SK-N-SH (cell line): ENCODE measurements at regions not wholly inside any gene's neighbourhood (a gene's known extent, or its start where the extent isn't known, plus 50 kb on each side); places are given as distances from the start of the nearest gene placed in this dataset.
"Not testable (repeated sequence)": the region's sequence is repeated elsewhere in the genome, so short reads cannot be mapped to it uniquely, and the experiment has no call there.

ENCODE experiments used
- CTCF ChIA-PET: fragments of 300-600, 350-600 bp; formaldehyde crosslinking; extraction: SDS; loops from one replicate; lab custom pipeline; 2021; lab: Yijun Ruan, JAX
- POLR2A ChIA-PET: fragments of 350-600 bp; sonication (Branson Sonifier 250); formaldehyde crosslinking; extraction: SDS; loops from one replicate; lab custom pipeline; 2020; ENCODE audit warnings: antibody characterized with exemption, inconsistent platforms; lab: Yijun Ruan, JAX
- DNase-seq: peaks from one replicate; pipeline ENCODE4 v3.0.0; 2012
- H2AFZ ChIP-seq: fragments of 200-600 bp; sonication (generic); 2 replicates; pipeline ENCODE4 v1.8.1; 2016; ENCODE audit warnings: antibody characterized with exemption, mild to moderate bottlenecking, low read depth
- H3F3A ChIP-seq: fragments of 200-600 bp; sonication (generic); replicated peaks from 2 replicates; pipeline ENCODE3; 2016; ENCODE audit warnings: antibody characterized with exemption, mild to moderate bottlenecking; ENCODE audit not compliant: insufficient read depth
- H3K27ac ChIP-seq, 2 experiments: fragments of 200-500 bp in 1 of 2; fragments of 200-600 bp in 1 of 2; sonication (Bioruptor generic) in 1 of 2; sonication (generic), shearing (Covaris generic) in 1 of 2; 2 replicates each; pipeline versions ENCODE4 v1.5.1 to v1.6.1; 2014 to 2016; ENCODE audit warnings: low read depth in 2 of 2, inconsistent platforms in 1 of 2, low read length in 1 of 2, mild to moderate bottlenecking in 1 of 2, mixed read lengths in 1 of 2
- H3K27me3 ChIP-seq: fragments of 200-600 bp; sonication (generic), shearing (Covaris generic); 2 replicates; pipeline ENCODE4 v1.6.1; 2016; ENCODE audit warnings: mixed run types; ENCODE audit not compliant: insufficient read depth
- H3K36me3 ChIP-seq, 2 experiments: fragments of 200-500 bp in 1 of 2; fragments of 200-600 bp in 1 of 2; sonication (Bioruptor generic) in 1 of 2; sonication (generic) in 1 of 2; replicated peaks in 1 of 2; 2 replicates each; pipeline versions ENCODE3 to v1.5.1; 2014 to 2016; ENCODE audit warnings: low read length in 1 of 2, mild to moderate bottlenecking in 1 of 2; ENCODE audit not compliant: insufficient read depth in 2 of 2, control insufficient read depth in 1 of 2
- H3K4me1 ChIP-seq, 2 experiments: fragments of 200-500 bp in 1 of 2; fragments of 200-600 bp in 1 of 2; sonication (Bioruptor generic) in 1 of 2; sonication (generic), shearing (Covaris generic) in 1 of 2; 2 replicates each; pipeline versions ENCODE4 v1.5.1 to v1.6.1; 2014 to 2016; ENCODE audit warnings: low read depth in 1 of 2, low read length in 1 of 2, mixed run types in 1 of 2; ENCODE audit not compliant: insufficient read depth in 2 of 2, control insufficient read depth in 1 of 2
- H3K4me2 ChIP-seq: fragments of 200-600 bp; sonication (generic), shearing (Covaris generic); 2 replicates; pipeline ENCODE4 v1.6.1; 2017; ENCODE audit warnings: mixed run types
- H3K4me3 ChIP-seq, 2 experiments: fragments of 200-500 bp in 1 of 2; fragments of 200-600 bp in 1 of 2; sonication (Bioruptor generic) in 1 of 2; sonication (generic), shearing (Covaris generic) in 1 of 2; 2 replicates each; pipeline versions ENCODE4 v1.5.1 to v1.8.1; 2014 to 2016; ENCODE audit warnings: low read depth in 2 of 2, inconsistent platforms in 1 of 2, low read length in 1 of 2, mild to moderate bottlenecking in 1 of 2, mixed read lengths in 1 of 2, moderate library complexity in 1 of 2
- H3K79me2 ChIP-seq: fragments of 200-600 bp; sonication (generic); 2 replicates; pipeline ENCODE4 v1.8.1; 2017; ENCODE audit warnings: mild to moderate bottlenecking; ENCODE audit not compliant: insufficient read depth
- H3K9ac ChIP-seq: fragments of 200-600 bp; sonication (generic); 2 replicates; pipeline ENCODE4 v1.6.1; 2017; ENCODE audit warnings: mixed run types
- H3K9me2 ChIP-seq: fragments of 200-600 bp; sonication (generic); 2 replicates; pipeline ENCODE4 v1.6.1; 2017; ENCODE audit warnings: mixed run types
- H3K9me3 ChIP-seq: fragments of 200-600 bp; sonication (generic); 2 replicates; pipeline ENCODE4 v1.6.1; 2017; ENCODE audit warnings: mixed run types, mild to moderate bottlenecking, moderate library complexity
- H4K20me1 ChIP-seq: fragments of 200-600 bp; sonication (generic); 2 replicates; pipeline ENCODE4 v1.6.1; 2017; ENCODE audit warnings: mild to moderate bottlenecking, mixed run types; ENCODE audit not compliant: insufficient read depth
- ELF1 ChIP-seq: IDR thresholded peaks from 2 replicates; pipeline ENCODE4 v1.4.0; 2012
- FOXM1 ChIP-seq: IDR thresholded peaks from 2 replicates; pipeline ENCODE4 v1.4.0; 2012; ENCODE audit warnings: low read depth, mild to moderate bottlenecking
- GATA2 ChIP-seq: sonication (generic); formaldehyde crosslinking; IDR thresholded peaks from 2 replicates; pipeline ENCODE4 v1.5.0; 2020; ENCODE audit warnings: mild to moderate bottlenecking, missing genetic modification reagents
- IRF3 ChIP-seq: fragments of 150-350 bp; IDR thresholded peaks from 2 replicates; pipeline ENCODE4 v1.6.1; 2016; ENCODE audit warnings: mild to moderate bottlenecking, low read depth, low read length
- MAX ChIP-seq: IDR thresholded peaks from 2 replicates; pipeline ENCODE4 v1.4.0; 2012; ENCODE audit warnings: low read depth
- MEF2A ChIP-seq: IDR thresholded peaks from 2 replicates; pipeline ENCODE4 v1.4.0; 2012; ENCODE audit warnings: low read depth, borderline replicate concordance
- NFIC ChIP-seq: IDR thresholded peaks from 2 replicates; pipeline ENCODE4 v1.4.0; 2012; ENCODE audit warnings: borderline replicate concordance
- POLR2AphosphoS5 ChIP-seq: IDR thresholded peaks from 2 replicates; pipeline ENCODE4 v1.6.1; 2012; ENCODE audit warnings: low read depth, low read length
- RAD21 ChIP-seq: IDR thresholded peaks from 2 replicates; pipeline ENCODE4 v1.6.1; 2012; ENCODE audit warnings: mild to moderate bottlenecking, low read length
- REST ChIP-seq: IDR thresholded peaks from 2 replicates; pipeline ENCODE4 v1.6.1; 2012; ENCODE audit warnings: mild to moderate bottlenecking, low read depth, low read length, moderate library complexity
- SIN3A ChIP-seq: IDR thresholded peaks from 2 replicates; pipeline ENCODE4 v1.6.1; 2012; ENCODE audit warnings: low read depth, mild to moderate bottlenecking, low read length, moderate library complexity, borderline replicate concordance
- TAF1 ChIP-seq: IDR thresholded peaks from 2 replicates; pipeline ENCODE4 v1.6.1; 2012; ENCODE audit warnings: low read depth, mild to moderate bottlenecking, low read length, moderate library complexity, borderline replicate concordance
- TCF12 ChIP-seq: IDR thresholded peaks from 2 replicates; pipeline ENCODE4 v1.4.0; 2012
- YY1 ChIP-seq: IDR thresholded peaks from 2 replicates; pipeline ENCODE4 v1.4.0; 2012; ENCODE audit warnings: low read depth, mild to moderate bottlenecking
- ZBTB33 ChIP-seq: IDR thresholded peaks from 2 replicates; pipeline ENCODE4 v1.4.0; 2012; ENCODE audit warnings: low read depth, borderline replicate concordance
- WGBS: methylation state at CpG from one replicate; pipeline ENCODE4 v1.1.6; 2017; ENCODE audit warnings: low lambda C conversion rate; 5-methylcytosine and 5-hydroxymethylcytosine counted together

- Histone ChIP-seq H4K20me1 (no peaks in the 10 kb centered on the region), H3K27me3 (no peaks in the 10 kb centered on the region), H3K4me1 (no peaks in the 10 kb centered on the region), H3K36me3 (no peaks in the 10 kb centered on the region)
- WGBS = 2% methylated on average over 5 of the region's 5 CpGs
- TF ChIP-seq ELF1 (no peak), GATA2 (no peak), NFIC (no peak), SIN3A (no peak), TAF1 (no peak)
- TF ChIP-seq, all 33 proteins: peak for 0
- Histone ChIP-seq H2AFZ (no peak overlapping the region), H3F3A (no peaks in the 10 kb centered on the region), H3K4me3 (no peak overlapping the region), H3K9me2 (no peaks in the 10 kb centered on the region), H3K27ac (no peak overlapping the region), H3K9ac (no peak overlapping the region), H3K79me2 (no peaks in the 10 kb centered on the region), H3K4me2 (no peak overlapping the region), H3K9me3 (no peaks in the 10 kb centered on the region)
- CTCF ChIA-PET = no interaction called here
- POLR2A ChIA-PET = no interaction called here
- no peak for DNase-seq
Measured at GRCh38 chrX:42832764-42833549, 55.0 kb upstream of the PPP1R2C start.

- H3K27ac ChIP-seq, POLR2A ChIA-PET, H2AFZ ChIP-seq, H3K9me3 ChIP-seq, H3K9ac ChIP-seq, H3F3A ChIP-seq, H3K9me2 ChIP-seq, H3K27me3 ChIP-seq, H3K36me3 ChIP-seq, H3K4me1 ChIP-seq, H3K4me3 ChIP-seq, H3K79me2 ChIP-seq, DNase-seq, H3K4me2 ChIP-seq, H4K20me1 ChIP-seq, CTCF ChIA-PET: not testable (repeated sequence)
- WGBS = 6% methylated on average over 4 of the region's 4 CpGs
Measured at GRCh38 chrX:42833550-42833940, 55.6 kb upstream of the PPP1R2C start.

GRCh38 chrX:42837101-42837726, 59.3 kb upstream of the PPP1R2C start:
- H3K4me3 ChIP-seq = no peak overlapping the region
- H3K9me3 ChIP-seq = no peaks in the 10 kb centered on the region
- no peak for DNase-seq
- no peaks in the 10 kb centered on the region for H3K79me2 ChIP-seq
- POLR2A ChIA-PET = no interaction called here
- no peak overlapping the region for H3K4me2 ChIP-seq
- no peaks in the 10 kb centered on the region for H3K4me1 ChIP-seq
- no peaks in the 10 kb centered on the region for H3K36me3 ChIP-seq
- no peaks in the 10 kb centered on the region for H3F3A ChIP-seq
- no peaks in the 10 kb centered on the region for H3K9me2 ChIP-seq
- H2AFZ ChIP-seq = no peak overlapping the region
- H3K9ac ChIP-seq = no peak overlapping the region
- CTCF ChIA-PET = interaction anchor here (0.7 kb wide), 1 partner anchor 332 kb away, joined by 3 read pairs; no protein-coding TSS in a partner anchor
- 5% methylated on average over 4 of the region's 4 CpGs for WGBS
- H4K20me1 ChIP-seq = no peaks in the 10 kb centered on the region
- no peak overlapping the region for H3K27ac ChIP-seq
- no peaks in the 10 kb centered on the region for H3K27me3 ChIP-seq
- no peak for TF ChIP-seq IRF3
- no peak for TF ChIP-seq MEF2A
- no peak for TF ChIP-seq POLR2AphosphoS5
- TF ChIP-seq NFIC = no peak
- no peak for TF ChIP-seq YY1
- TF ChIP-seq ZBTB33 = no peak
- TF ChIP-seq MAX = no peak
- no peak for TF ChIP-seq REST
- TF ChIP-seq FOXM1 = no peak
- no peak for TF ChIP-seq RAD21
- no peak for TF ChIP-seq TCF12
- no peak for TF ChIP-seq ELF1
